SK-N-MC (cell line): ENCODE measurements at regions not wholly inside any gene's neighbourhood (a gene's known extent, or its start where the extent isn't known, plus 50 kb on each side); places are given as distances from the start of the nearest gene placed in this dataset.

Source experiments
- DNase-seq: peaks from one replicate; pipeline ENCODE4 v3.0.0-alpha.2; 2011; ENCODE audit warnings: low read depth, low spot score
- H3K27ac ChIP-seq: fragments of 200-600 bp; sonication (generic); 2 replicates; pipeline ENCODE4 v1.5.1; 2016; ENCODE audit warnings: mixed run types
- H3K36me3 ChIP-seq: fragments of 200-600 bp; sonication (generic); 2 replicates; pipeline ENCODE4 v1.6.1; 2017; ENCODE audit warnings: antibody characterized with exemption, low read length, mixed read lengths; ENCODE audit not compliant: insufficient read depth
- H3K4me3 ChIP-seq: fragments of 200-600 bp; sonication (generic); 2 replicates; pipeline ENCODE4 v1.5.1; 2016
- H3K9ac ChIP-seq: fragments of 200-600 bp; sonication (generic); 2 replicates; pipeline ENCODE4 v1.8.0; 2017; ENCODE audit warnings: mixed run types, mixed read lengths; ENCODE audit not compliant: insufficient read length
- H3K9me3 ChIP-seq: fragments of 200-600 bp; sonication (generic); 2 replicates; pipeline ENCODE4 v1.6.1; 2017; ENCODE audit warnings: low read depth, mild to moderate bottlenecking, antibody characterized with exemption, low read length, moderate library complexity, mixed read lengths
- EZH2 ChIP-seq: fragments of 200-600 bp; sonication (generic); IDR thresholded peaks from one replicate; pipeline ENCODE4 v1.6.1; 2017; ENCODE audit warnings: antibody characterized with exemption
- FOXP2 ChIP-seq: optimal IDR thresholded peaks from 2 replicates; pipeline ENCODE3; 2011; ENCODE audit warnings: mild to moderate bottlenecking, moderate library complexity; ENCODE audit not compliant: insufficient read depth; ENCODE audit errors: extremely low read length, control extremely low read depth
- POLR2AphosphoS5 ChIP-seq: IDR thresholded peaks from 2 replicates; pipeline ENCODE4 v1.6.1; 2012; ENCODE audit warnings: mild to moderate bottlenecking, low read depth, low read length, borderline replicate concordance

- TF ChIP-seq POLR2AphosphoS5, result no peak
- TF ChIP-seq EZH2, result no peak
- no peak for TF ChIP-seq FOXP2
- Histone ChIP-seq H3K4me3 (no peak overlapping the region), H3K27ac (no peak overlapping the region), H3K9ac (no peak overlapping the region), H3K9me3 (no peaks in the 10 kb centered on the region), H3K36me3 (no peaks in the 10 kb centered on the region)
- no peak for DNase-seq
These were observed 1090.0 kb downstream of the BCL11A start for GRCh38 chr2:59463426-59463825.

- Histone ChIP-seq H3K36me3 (no peaks in the 10 kb centered on the region), H3K27ac (no peak overlapping the region), H3K9me3 (no peaks in the 10 kb centered on the region), H3K9ac (no peak overlapping the region), H3K4me3 (no peak overlapping the region)
- no peak for DNase-seq
- TF ChIP-seq POLR2AphosphoS5 (no peak), FOXP2 (no peak), EZH2 (no peak)
These were observed 1090.8 kb downstream of the BCL11A start for GRCh38 chr2:59462422-59463197.

- no peak for DNase-seq
- Histone ChIP-seq H3K9me3 (no peaks in the 10 kb centered on the region), H3K9ac (no peak overlapping the region), H3K27ac (no peak overlapping the region), H3K36me3 (no peaks in the 10 kb centered on the region), H3K4me3 (no peak overlapping the region)
- TF ChIP-seq POLR2AphosphoS5 (no peak), FOXP2 (no peak), EZH2 (no peak)
These were observed 1092.3 kb downstream of the BCL11A start for GRCh38 chr2:59461127-59461526.

- no peaks in the 10 kb centered on the region for H3K36me3 ChIP-seq
- no peak for DNase-seq
- H3K27ac ChIP-seq, result no peak overlapping the region
- TF ChIP-seq POLR2AphosphoS5 (no peak), FOXP2 (no peak), EZH2 (no peak)
- H3K9me3 ChIP-seq, result no peaks in the 10 kb centered on the region
- H3K9ac ChIP-seq, result no peak overlapping the region
- no peak overlapping the region for H3K4me3 ChIP-seq
These were observed 1094.7 kb downstream of the BCL11A start for GRCh38 chr2:59458800-59459199.

GRCh38 chr2:59456285-59456684 lies 1097.2 kb downstream of the BCL11A start:
- no peaks in the 10 kb centered on the region for H3K36me3 ChIP-seq
- H3K27ac ChIP-seq, result no peak overlapping the region
- no peak for DNase-seq
- TF ChIP-seq EZH2 (no peak), FOXP2 (no peak), POLR2AphosphoS5 (no peak)
- no peaks in the 10 kb centered on the region for H3K9me3 ChIP-seq
- no peak overlapping the region for H3K9ac ChIP-seq
- H3K4me3 ChIP-seq, result no peak overlapping the region

- no peak overlapping the region for H3K9ac ChIP-seq
- no peak for TF ChIP-seq FOXP2
- no peak for TF ChIP-seq POLR2AphosphoS5
- no peak for TF ChIP-seq EZH2
- no peaks in the 10 kb centered on the region for H3K36me3 ChIP-seq
- H3K27ac ChIP-seq, result no peak overlapping the region
- no peak for DNase-seq
- H3K9me3 ChIP-seq, result no peaks in the 10 kb centered on the region
- no peak overlapping the region for H3K4me3 ChIP-seq
These were observed 1104.2 kb downstream of the BCL11A start for GRCh38 chr2:59449274-59449673.

- TF ChIP-seq EZH2 (no peak), POLR2AphosphoS5 (no peak)
- Histone ChIP-seq H3K4me3 (no peak overlapping the region), H3K27ac (no peak overlapping the region)
These were observed 1113.0 kb downstream of the BCL11A start for GRCh38 chr2:59440491-59440890.

GRCh38 chr2:59435635-59436034 lies 1117.8 kb downstream of the BCL11A start:
- no peak overlapping the region for H3K9ac ChIP-seq
- no peaks in the 10 kb centered on the region for H3K9me3 ChIP-seq
- no peak overlapping the region for H3K4me3 ChIP-seq
- no peaks in the 10 kb centered on the region for H3K36me3 ChIP-seq
- TF ChIP-seq POLR2AphosphoS5, result no peak
- TF ChIP-seq FOXP2, result no peak
- no peak for TF ChIP-seq EZH2
- no peak for DNase-seq
- H3K27ac ChIP-seq, result no peak overlapping the region

More at GRCh38 chr2:59440491-59440890, 1113.0 kb downstream of the BCL11A start:
- no peaks in the 10 kb centered on the region for H3K36me3 ChIP-seq
- no peak overlapping the region for H3K9ac ChIP-seq
- no peaks in the 10 kb centered on the region for H3K9me3 ChIP-seq
- DNase-seq, result no peak

- H3K9ac ChIP-seq, result no peak overlapping the region
- no peak for DNase-seq
- no peak overlapping the region for H3K4me3 ChIP-seq
- no peak overlapping the region for H3K27ac ChIP-seq
- no peaks in the 10 kb centered on the region for H3K9me3 ChIP-seq
- H3K36me3 ChIP-seq, result no peaks in the 10 kb centered on the region
- no peak for TF ChIP-seq EZH2
- TF ChIP-seq FOXP2, result no peak
- TF ChIP-seq POLR2AphosphoS5, result no peak
These were observed 1124.5 kb downstream of the BCL11A start for GRCh38 chr2:59428940-59429339.
